ENCODE measurements at regions not wholly inside any gene's neighbourhood (a gene's known extent, or its start where the extent isn't known, plus 50 kb on each side); places are given as distances from the start of the nearest gene placed in this dataset.

DNA sequence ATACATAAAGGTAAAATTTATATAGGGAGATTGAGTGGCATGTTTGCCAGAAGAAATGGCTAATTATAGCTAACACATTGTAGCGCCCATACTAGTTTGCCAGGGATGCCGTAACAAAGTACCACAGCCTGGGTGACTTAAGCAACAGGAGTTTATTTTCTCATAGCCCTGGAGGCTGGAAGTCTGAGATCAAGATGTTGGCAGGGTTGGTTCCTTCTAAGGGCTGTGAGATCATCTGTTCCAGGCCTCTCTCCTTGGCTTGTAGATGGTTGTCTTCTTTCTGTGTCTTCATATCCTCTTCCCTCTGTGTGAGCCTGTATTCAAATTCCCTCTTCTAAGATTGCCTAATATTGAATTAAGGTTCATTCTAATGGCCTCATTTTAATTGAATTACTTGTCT lies 417.5 kb upstream of the OPRM1 start:
- no peak for DNase-seq

DNA sequence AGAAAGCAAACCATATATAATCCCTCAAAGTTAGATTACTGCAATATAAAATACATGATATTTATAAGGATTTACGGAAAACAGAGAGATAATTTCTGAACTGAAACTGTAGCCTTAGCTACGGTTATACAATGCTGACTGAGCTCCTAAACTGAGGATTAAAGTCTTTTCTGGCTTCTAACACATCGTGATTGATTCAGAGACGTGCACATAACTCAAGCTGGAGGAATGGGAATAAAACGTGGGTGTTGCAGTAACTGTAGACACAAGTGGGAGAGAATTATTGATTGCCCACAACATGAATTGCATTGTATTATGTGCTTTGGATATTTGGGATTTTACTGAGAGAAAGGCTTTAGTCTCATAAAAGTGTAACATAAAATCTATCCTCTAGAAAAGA lies 418.0 kb upstream of the OPRM1 start:
- DNase-seq: no peak

GRCh38 chr6:153618371-153619322 lies 420.4 kb upstream of the OPRM1 start:
- no peak for DNase-seq

GRCh38 chr6:153616506-153616905 lies 422.5 kb upstream of the OPRM1 start:
- DNase-seq: no peak

- DNase-seq: no peak
Observed at GRCh38 chr6:153613719-153614455, 425.2 kb upstream of the OPRM1 start.

DNA sequence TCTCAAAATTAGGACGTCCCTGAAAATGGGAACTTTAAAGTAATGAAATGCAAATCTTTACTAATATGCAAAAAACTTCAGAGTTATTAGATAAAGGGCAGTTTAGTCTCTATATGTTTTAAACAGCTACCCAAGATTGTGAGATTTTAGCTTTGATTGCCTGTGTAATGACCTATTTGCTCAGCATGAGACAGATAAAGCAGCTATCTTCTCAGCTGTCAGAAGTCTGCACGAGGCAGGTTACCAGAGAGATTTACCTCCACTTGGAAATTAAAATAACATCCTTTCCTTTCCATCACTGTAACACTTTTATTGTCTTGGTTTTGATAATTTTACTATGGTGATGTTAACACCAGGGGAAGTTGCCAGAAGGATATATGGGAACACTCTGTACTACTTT lies 436.6 kb upstream of the OPRM1 start:
- DNase-seq: no peak

DNA sequence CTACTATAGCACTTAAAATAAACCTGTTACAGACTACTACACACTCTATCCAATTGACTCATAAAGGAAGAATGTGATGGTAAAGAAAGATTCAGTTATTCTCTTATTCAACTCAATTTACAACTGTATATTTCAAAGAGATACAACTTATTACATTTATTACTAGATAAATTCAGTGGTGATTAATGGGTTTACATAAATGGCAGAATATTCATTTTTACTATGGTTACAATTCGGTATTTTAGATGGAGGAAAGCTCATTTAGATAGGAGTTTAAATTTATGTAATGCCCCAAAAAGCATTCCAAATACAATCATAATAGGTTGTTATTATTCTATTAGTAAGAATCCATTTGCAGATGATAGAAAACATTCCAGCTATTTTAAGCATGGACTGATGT lies 439.1 kb upstream of the OPRM1 start:
- no peak for DNase-seq

GRCh38 chr6:153595903-153596302 lies 443.1 kb upstream of the OPRM1 start:
- DNase-seq: no peak

GRCh38 chr6:153594871-153595270 lies 444.2 kb upstream of the OPRM1 start:
- no peak for DNase-seq

- DNase-seq: no peak
Observed at GRCh38 chr6:153591159-153591558, 447.9 kb upstream of the OPRM1 start.

- no peak for DNase-seq
Observed at GRCh38 chr6:153590411-153590810, 448.6 kb upstream of the OPRM1 start.

DNA sequence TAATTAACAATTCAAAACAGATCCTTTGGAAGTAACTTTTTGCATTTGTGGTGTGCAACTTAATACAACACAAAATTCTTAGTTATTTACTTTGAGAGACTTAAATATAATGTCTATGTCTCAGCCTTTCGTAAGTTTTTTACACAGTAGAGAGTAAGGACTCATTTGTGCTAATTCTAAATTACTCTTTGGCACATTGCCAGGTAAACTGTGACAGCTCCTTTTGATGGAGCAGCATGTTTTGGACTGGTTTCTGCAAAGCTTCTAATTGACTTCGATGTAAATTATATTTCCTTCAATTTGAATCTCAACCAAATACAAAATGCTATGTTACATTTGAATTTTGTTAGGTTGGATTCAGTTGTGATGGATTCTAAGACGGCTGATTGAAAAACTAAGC lies 450.7 kb upstream of the OPRM1 start:
- no peak for DNase-seq

- no peak for DNase-seq
Observed at GRCh38 chr6:153583685-153584084, 452.6 kb upstream of the RGS17 start.

DNA sequence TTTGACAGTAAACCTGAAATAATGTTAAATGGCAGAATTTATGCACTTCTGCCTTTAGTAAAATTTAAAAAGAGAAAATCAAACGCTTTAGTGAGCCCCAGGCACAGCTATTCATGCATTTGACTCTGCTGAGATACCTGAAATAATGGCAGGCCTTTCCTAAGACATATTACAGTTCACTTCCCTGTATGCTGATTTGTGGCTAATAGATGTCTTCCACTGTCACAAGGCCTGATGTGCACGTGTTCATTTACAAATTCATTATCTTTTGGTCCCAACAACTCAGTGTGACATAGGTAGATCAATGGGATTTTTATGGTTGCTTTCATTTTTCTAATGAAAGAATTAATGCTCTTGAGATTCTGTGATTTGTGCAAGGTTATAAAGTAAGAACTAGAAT lies 449.7 kb upstream of the RGS17 start:
- DNase-seq: no peak

GRCh38 chr6:153575528-153575927 lies 444.4 kb upstream of the RGS17 start:
- no peak for DNase-seq

- DNase-seq: no peak
Observed at GRCh38 chr6:153574231-153574630, 443.1 kb upstream of the RGS17 start.

- DNase-seq: no peak
Observed at GRCh38 chr6:153572371-153572770, 441.3 kb upstream of the RGS17 start.

DNA sequence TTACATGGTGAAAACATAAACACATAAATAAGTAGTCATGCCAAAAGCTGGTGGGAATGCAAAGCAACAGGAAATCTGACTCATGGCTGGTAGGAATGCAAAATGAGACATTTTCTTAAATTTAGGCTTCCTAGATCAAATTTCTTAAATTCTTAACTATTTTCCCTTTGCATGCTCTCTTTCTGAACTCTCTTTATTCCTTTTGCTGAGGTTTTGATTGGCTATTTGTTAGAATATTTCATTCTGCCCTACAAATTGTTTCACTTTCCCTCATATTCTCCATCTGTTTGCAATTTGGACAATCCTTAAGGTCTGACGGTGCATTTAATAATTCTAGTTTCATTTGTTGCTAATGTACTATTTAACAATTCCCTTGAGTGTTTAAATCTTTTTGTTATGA lies 437.5 kb upstream of the RGS17 start:
- DNase-seq: no peak

- DNase-seq: no peak
Observed at GRCh38 chr6:153564803-153565202, 433.7 kb upstream of the RGS17 start.

DNA sequence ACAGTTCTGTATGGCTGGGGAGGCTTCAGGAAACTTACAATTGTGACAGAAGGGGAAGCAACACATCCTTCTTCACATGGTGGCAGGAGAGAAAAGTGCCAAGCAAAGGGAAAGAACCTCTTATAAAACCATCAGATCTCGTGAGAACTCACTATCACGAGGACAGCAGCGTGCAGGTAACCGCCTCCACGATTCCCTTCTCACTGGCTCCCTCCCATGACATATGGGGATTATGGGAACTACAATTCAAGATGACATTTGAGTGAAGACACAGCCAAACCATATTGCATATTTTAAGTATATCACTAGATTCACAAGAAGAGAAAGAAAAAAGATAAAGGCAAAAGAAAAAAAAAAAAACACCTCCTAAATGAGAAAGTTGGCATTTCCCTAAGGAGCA lies 431.9 kb upstream of the RGS17 start:
- no peak for DNase-seq

DNA sequence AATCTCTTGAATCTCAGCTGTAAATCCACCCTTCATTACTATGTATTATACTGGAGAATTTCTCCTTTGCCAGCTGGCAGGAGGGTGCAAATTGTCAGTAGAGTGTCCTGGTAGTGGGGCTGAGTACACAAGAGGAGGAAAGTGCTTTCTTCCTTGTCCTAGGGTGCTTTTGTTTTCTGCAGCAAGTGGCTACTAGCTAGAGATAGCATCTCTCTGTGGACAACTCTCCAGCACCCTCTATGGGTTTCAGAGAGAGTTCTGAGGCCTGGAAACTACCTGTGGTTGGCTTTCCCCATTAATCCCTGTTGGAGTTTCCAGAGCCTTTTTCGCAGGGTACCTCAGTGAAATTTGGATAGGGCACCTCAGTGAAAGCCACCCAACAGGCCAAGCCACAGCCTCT lies 422.5 kb upstream of the RGS17 start:
- DNase-seq: no peak

DNA sequence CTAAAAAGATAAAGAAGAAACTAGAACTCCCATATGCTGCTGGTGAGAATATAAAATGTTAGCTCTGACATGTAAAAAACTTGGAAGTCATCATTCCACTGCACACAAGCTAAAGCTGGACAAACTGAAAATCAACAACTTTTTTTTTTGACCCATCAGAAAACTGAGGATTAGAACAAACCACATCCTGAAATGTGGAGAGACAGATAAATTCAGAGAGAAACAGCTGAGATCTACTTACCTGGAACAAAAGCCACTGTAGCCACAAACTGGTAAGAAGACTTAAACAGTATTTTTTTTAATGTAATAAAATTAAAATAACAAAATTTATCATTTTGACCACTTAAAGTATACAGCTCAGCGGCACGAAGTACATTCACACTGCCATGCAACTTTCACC lies 408.5 kb upstream of the RGS17 start:
- DNase-seq: no peak

GRCh38 chr6:153538491-153538890 lies 407.4 kb upstream of the RGS17 start:
- no peak for DNase-seq

- DNase-seq: no peak
Observed at GRCh38 chr6:153537422-153537821, 406.3 kb upstream of the RGS17 start.
